OCI-LY7 (cell line): ENCODE measurements at regions not wholly inside any gene's neighbourhood (a gene's known extent, or its start where the extent isn't known, plus 50 kb on each side); places are given as distances from the start of the nearest gene placed in this dataset.

Source experiments
- CTCF ChIP-seq: fragments of 200-600 bp; sonication (generic); conservative IDR thresholded peaks from 2 replicates; pipeline ENCODE4 v1.5.1; 2014; ENCODE audit warnings: mild to moderate bottlenecking, antibody characterized with exemption, low read length, moderate library complexity, mixed read lengths
- EZH2phosphoT487 ChIP-seq: fragments of 200-600 bp; sonication (generic); IDR thresholded peaks from 2 replicates; pipeline ENCODE4 v1.6.1; 2018; ENCODE audit warnings: low read depth, borderline replicate concordance, mild to moderate bottlenecking, mixed run types, antibody characterized with exemption, low read length, moderate library complexity, mixed read lengths

- no peak for TF ChIP-seq CTCF
- no peak for TF ChIP-seq EZH2phosphoT487
Measured at GRCh38 chr3:31013090-31013489, 118.6 kb upstream of the GADL1 start.
